Calu3 (cell line): ENCODE measurements at regions not wholly inside any gene's neighbourhood (a gene's known extent, or its start where the extent isn't known, plus 50 kb on each side); places are given as distances from the start of the nearest gene placed in this dataset.

Experiments used
- BruUV-seq: library from RNA; stranded (reverse); fragments of 400-500 nt; replicated peaks from 2 replicates; lab custom pipeline; 2021; lab: Mats Ljungman, UMichigan
- CTCF ChIA-PET: fragments of 300-600 bp; sonication (Branson Sonifier 250); formaldehyde crosslinking; loops from one replicate; lab custom pipeline; 2022; ENCODE audit warnings: antibody characterized with exemption; lab: Charles Lee
- DNase-seq: peaks from one replicate; pipeline ENCODE4 v3.0.0; 2022
- H3K27ac Mint-ChIP-seq: one replicate; pipeline ENCODE4 v1.8.0; 2022; ENCODE audit warnings: mixed read lengths; ENCODE audit not compliant: unreplicated experiment
- H3K27me3 Mint-ChIP-seq: one replicate; pipeline ENCODE4 v1.8.0; 2022; ENCODE audit warnings: mixed read lengths; ENCODE audit not compliant: unreplicated experiment
- H3K36me3 Mint-ChIP-seq: one replicate; pipeline ENCODE4 v1.8.0; 2022; ENCODE audit warnings: mild to moderate bottlenecking, moderate library complexity, mixed read lengths; ENCODE audit not compliant: insufficient read depth, unreplicated experiment
- H3K4me1 Mint-ChIP-seq: one replicate; pipeline ENCODE4 v1.8.0; 2022; ENCODE audit warnings: mild to moderate bottlenecking, low read depth, mixed read lengths; ENCODE audit not compliant: unreplicated experiment
- H3K4me3 Mint-ChIP-seq: one replicate; pipeline ENCODE4 v1.8.0; 2022; ENCODE audit warnings: mild to moderate bottlenecking, low read depth, moderate library complexity, mixed read lengths; ENCODE audit not compliant: unreplicated experiment
- H3K9me3 Mint-ChIP-seq: one replicate; pipeline ENCODE4 v1.8.0; 2022; ENCODE audit warnings: low read depth, mixed read lengths; ENCODE audit not compliant: unreplicated experiment
- CTCF ChIP-seq: fragments of 200-600 bp; IDR thresholded peaks from one replicate; pipeline ENCODE4 v1.8.0; 2022; ENCODE audit warnings: antibody characterized with exemption; ENCODE audit not compliant: unreplicated experiment
- intact Hi-C: fragments of 100-400 bp; cut with micrococcal nuclease; formaldehyde crosslinking; loops from one replicate; pipeline ENCODE4 v1.10.0; 2022; ENCODE audit not compliant: unreplicated experiment

DNA sequence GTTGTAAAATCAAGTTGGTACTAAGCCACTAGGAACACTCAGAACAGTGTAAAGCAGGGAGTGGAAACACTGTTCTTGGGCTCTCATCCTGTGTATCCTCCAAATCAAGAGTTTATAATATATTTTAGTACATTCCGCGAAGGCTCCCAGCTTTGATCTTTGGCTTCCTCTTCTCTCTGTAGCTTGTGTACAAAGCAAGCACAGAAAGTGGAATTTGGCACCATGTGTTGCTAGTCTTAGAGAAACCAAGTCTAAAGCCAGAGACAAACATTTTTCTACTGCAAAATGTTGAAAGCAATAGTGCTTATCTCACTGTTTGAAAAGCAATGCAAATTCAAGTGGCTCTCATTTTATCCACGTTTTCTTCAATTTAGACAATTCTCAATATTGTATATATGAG lies 1893.3 kb upstream of the WWC1 start:
- no peak for TF ChIP-seq CTCF
- Mint-ChIP-seq H3K36me3 (no peaks in the 10 kb centered on the region), H3K4me3 (no peak overlapping the region), H3K9me3 (no peaks in the 10 kb centered on the region), H3K4me1 (no peaks in the 10 kb centered on the region), H3K27ac (no peak overlapping the region), H3K27me3 (no peaks in the 10 kb centered on the region)
- BruUV-seq = no TSS peak
- CTCF ChIA-PET = no interaction called here
- no peak for DNase-seq
- intact Hi-C loops = no loop called here

DNA sequence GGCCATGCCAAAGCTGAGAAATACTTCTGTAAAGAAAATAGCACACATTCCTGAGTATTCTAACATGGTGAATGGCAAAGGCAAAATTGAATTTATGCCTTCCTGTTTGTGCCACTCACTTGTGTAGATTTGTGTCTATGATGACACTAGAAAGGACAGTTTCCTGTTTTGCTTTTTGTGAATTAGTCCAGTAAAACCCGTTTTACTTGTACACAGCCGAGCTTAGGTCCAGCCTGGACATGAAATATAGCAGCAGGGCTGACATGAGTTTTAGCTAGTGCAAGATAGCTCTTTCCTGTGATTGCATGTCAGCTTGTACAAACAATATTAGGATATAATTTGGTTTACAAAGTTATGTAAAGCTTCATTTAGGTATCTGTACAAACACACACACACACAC lies 1891.7 kb upstream of the WWC1 start:
- no peak for DNase-seq
- Mint-ChIP-seq H3K27ac (no peak overlapping the region), H3K4me3 (no peak overlapping the region), H3K36me3 (no peaks in the 10 kb centered on the region), H3K27me3 (no peaks in the 10 kb centered on the region), H3K9me3 (no peaks in the 10 kb centered on the region), H3K4me1 (no peaks in the 10 kb centered on the region)
- CTCF ChIA-PET = interaction anchor here (0.7 to 1.3 kb wide), 2 partner anchors 10 to 753 kb away, joined by 4 read pairs; no protein-coding TSS in a partner anchor
- TF ChIP-seq CTCF = no peak
- intact Hi-C loops = no loop called here
- BruUV-seq = no TSS peak

DNA sequence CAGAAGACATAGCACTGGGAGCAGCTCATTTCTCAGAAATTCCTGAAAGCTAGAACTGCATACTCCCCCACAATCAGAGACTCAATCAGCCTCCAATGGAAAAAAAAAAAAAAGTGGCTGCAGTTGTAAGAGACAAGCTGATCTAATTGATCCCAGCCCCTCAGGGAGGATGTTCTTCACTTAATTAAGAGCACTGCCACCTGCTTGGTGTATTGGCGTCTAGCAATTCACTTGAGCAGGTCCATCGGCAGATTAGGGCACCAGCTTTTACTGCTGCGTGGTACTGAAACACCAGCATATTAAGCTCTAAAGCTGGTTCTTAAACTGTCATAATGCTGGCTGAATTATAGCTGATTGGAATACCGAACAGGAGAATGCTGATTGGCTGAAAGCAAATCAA lies 1890.1 kb upstream of the WWC1 start:
- Mint-ChIP-seq H3K27me3 (no peaks in the 10 kb centered on the region), H3K4me3 (no peak overlapping the region)

DNA sequence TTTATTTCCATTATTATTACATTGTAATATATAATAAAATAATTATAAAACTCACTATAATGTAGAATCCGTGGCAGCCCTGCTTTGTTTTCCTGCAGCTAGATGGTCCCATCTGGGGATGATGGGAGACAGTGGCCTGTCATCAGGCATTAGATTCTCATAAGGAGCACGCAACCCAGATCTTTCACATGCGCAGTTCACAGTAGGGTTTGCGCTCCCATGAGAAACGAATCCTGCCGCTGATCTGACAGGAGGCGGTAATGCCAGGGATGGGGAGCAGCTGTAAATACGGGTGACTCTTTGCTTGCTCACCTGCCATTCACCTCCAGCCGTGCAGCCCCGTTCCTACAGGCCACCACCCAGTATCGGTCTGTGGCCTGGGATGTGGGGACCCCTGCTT lies 1879.3 kb upstream of the WWC1 start:
- Mint-ChIP-seq H3K27ac (no peak overlapping the region), H3K9me3 (peaks cover 11% of the 10 kb centered on the region), H3K4me3 (no peak overlapping the region), H3K4me1 (no peaks in the 10 kb centered on the region), H3K27me3 (no peaks in the 10 kb centered on the region), H3K36me3 (no peaks in the 10 kb centered on the region)
- DNase-seq = no peak
- CTCF ChIA-PET = no interaction called here
- no peak for TF ChIP-seq CTCF
- intact Hi-C loops = no loop called here
- no TSS peak for BruUV-seq

More for the DNA sequence above, 1890.1 kb upstream of the WWC1 start:
- intact Hi-C loops = no loop called here
- H3K9me3 Mint-ChIP-seq = no peaks in the 10 kb centered on the region
- no peaks in the 10 kb centered on the region for H3K4me1 Mint-ChIP-seq
- CTCF ChIA-PET = interaction anchor here (0.7 kb wide), 2 partner anchors 603 to 1915 kb away, joined by 3 read pairs; no protein-coding TSS in a partner anchor
- H3K36me3 Mint-ChIP-seq = no peaks in the 10 kb centered on the region
- no peak for TF ChIP-seq CTCF
- no TSS peak for BruUV-seq
- H3K27ac Mint-ChIP-seq = no peak overlapping the region
- DNase-seq = no peak
